ENCODE measurements at regions not wholly inside any gene's neighbourhood (a gene's known extent, or its start where the extent isn't known, plus 50 kb on each side); places are given as distances from the start of the nearest gene placed in this dataset.

DNA sequence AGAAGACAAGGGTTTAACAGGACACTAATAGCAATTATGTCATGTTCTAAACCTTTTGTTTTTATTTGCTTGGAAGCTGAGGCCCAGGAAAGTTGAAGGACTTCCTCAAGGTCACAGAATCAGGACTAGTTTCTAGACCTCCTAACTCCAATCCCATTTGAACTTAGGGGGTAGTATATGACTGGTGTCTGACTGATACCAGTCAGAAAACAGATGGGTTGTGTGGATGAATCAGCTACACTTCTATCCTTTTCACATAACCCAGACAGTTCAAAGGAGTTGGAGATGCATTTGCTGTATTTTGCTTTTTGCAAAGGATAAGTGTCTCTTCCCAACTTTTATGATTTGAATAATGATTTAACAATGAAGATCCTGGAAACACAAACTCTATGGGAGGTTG is 322.5 kb downstream of the HLX start:
- TF ChIP-seq EZH2 (IDR thresholded peaks at IDR 0.05; ENCODE audit: low read length): no peak
- TF ChIP-seq, protein P1, sequence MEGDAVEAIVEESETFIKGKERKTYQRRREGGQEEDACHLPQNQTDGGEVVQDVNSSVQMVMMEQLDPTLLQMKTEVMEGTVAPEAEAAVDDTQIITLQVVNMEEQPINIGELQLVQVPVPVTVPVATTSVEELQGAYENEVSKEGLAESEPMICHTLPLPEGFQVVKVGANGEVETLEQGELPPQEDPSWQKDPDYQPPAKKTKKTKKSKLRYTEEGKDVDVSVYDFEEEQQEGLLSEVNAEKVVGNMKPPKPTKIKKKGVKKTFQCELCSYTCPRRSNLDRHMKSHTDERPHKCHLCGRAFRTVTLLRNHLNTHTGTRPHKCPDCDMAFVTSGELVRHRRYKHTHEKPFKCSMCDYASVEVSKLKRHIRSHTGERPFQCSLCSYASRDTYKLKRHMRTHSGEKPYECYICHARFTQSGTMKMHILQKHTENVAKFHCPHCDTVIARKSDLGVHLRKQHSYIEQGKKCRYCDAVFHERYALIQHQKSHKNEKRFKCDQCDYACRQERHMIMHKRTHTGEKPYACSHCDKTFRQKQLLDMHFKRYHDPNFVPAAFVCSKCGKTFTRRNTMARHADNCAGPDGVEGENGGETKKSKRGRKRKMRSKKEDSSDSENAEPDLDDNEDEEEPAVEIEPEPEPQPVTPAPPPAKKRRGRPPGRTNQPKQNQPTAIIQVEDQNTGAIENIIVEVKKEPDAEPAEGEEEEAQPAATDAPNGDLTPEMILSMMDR (optimal IDR thresholded peaks at IDR 0.05 in 1 of 3, IDR thresholded peaks at IDR 0.05 in 1 of 3, conservative IDR thresholded peaks at IDR 0.05 in 1 of 3; ENCODE audit: extremely low read depth in 1 of 3, insufficient read depth in 2 of 3, low read length in 3 of 3): no peak
